T-cell (primary cell): ENCODE measurements at regions not wholly inside any gene's neighbourhood (a gene's known extent, or its start where the extent isn't known, plus 50 kb on each side); places are given as distances from the start of the nearest gene placed in this dataset.
A peak's percentile ranks its signal among the peaks of the same experiment; 100 is the strongest.
"Not testable (repeated sequence)": the region's sequence is repeated elsewhere in the genome, so short reads cannot be mapped to it uniquely, and the experiment has no call there.

Experiments used
- ATAC-seq, 4 experiments: fragments of 200-7000 bp in 3 of 4; fragments of 150-1000 bp in 1 of 4; cut with Tn5 transposase; replicated peaks in 1 of 4; 1 replicate in 3 of 4; 2 replicates in 1 of 4; pipeline ENCODE4 v1.10.0; 2021; ENCODE audit warnings: moderate library complexity in 3 of 4, mild to moderate bottlenecking in 2 of 4, moderate number of reproducible peaks in 1 of 4
- CTCF ChIA-PET, 2 donors: fragments of 300-600 bp; sonication (Branson Sonifier 250); formaldehyde crosslinking; loops; one replicate each; lab custom pipeline; 2022; ENCODE audit warnings: antibody characterized with exemption in 2 of 2; lab: Charles Lee
- POLR2A ChIA-PET, 2 donors: fragments of 300-600 bp; sonication (Branson Sonifier 250); formaldehyde crosslinking; loops; one replicate each; lab custom pipeline; 2022; ENCODE audit warnings: antibody characterized with exemption in 2 of 2; lab: Charles Lee
- DNase-seq, 35 experiments: peaks; one replicate each; pipeline versions ENCODE4 v3.0.0 to v3.0.0-alpha.2; 2013 to 2023
- H3K27ac ChIP-seq: one replicate; pipeline ENCODE4 v1.5.1; 2013; ENCODE audit warnings: low read length
- H3K27me3 ChIP-seq, 2 experiments: replicated peaks in 1 of 2; 1 replicate in 1 of 2; 2 replicates in 1 of 2; pipeline versions ENCODE4 v1.6.1 to v1.7.0; 2013; ENCODE audit warnings: low read length in 1 of 2, mixed read lengths in 1 of 2; ENCODE audit not compliant: control insufficient read depth in 2 of 2, insufficient read depth in 2 of 2; ENCODE audit errors: extremely low read depth in 1 of 2
- H3K36me3 ChIP-seq, 2 donors: 1 replicate in 1 of 2; 2 replicates in 1 of 2; pipeline versions ENCODE4 v1.6.1 to v1.7.0; 2013; ENCODE audit warnings: low read length in 1 of 2; ENCODE audit not compliant: control insufficient read depth in 2 of 2, insufficient read depth in 1 of 2; ENCODE audit errors: extremely low read depth in 1 of 2
- H3K4me1 ChIP-seq, 2 experiments: 1 replicate in 1 of 2; 2 replicates in 1 of 2; pipeline versions ENCODE4 v1.6.1 to v1.7.0; 2013; ENCODE audit warnings: low read length in 2 of 2, mixed read lengths in 1 of 2; ENCODE audit not compliant: insufficient read depth in 2 of 2, control insufficient read depth in 1 of 2; ENCODE audit errors: extremely low read depth in 1 of 2
- H3K4me3 ChIP-seq, 2 donors: 1 replicate in 1 of 2; 2 replicates in 1 of 2; pipeline versions ENCODE4 v1.5.1 to v1.7.0; 2013; ENCODE audit warnings: mild to moderate bottlenecking in 2 of 2, low read length in 1 of 2, moderate library complexity in 1 of 2; ENCODE audit not compliant: control insufficient read depth in 1 of 2; ENCODE audit errors: extremely low read depth in 1 of 2
- H3K9me3 ChIP-seq: 2 replicates; pipeline ENCODE4 v1.7.0; 2013
- H3K27ac Mint-ChIP-seq, 2 donors: one replicate each; pipeline ENCODE4 v1.8.0; 2020 to 2021; ENCODE audit warnings: mild to moderate bottlenecking in 2 of 2, mixed read lengths in 2 of 2
- H3K27me3 Mint-ChIP-seq, 2 donors: one replicate each; pipeline ENCODE4 v1.8.0; 2021 to 2022; ENCODE audit warnings: mixed read lengths in 2 of 2
- H3K36me3 Mint-ChIP-seq: one replicate; pipeline ENCODE4 v1.8.0; 2021; ENCODE audit warnings: mixed read lengths
- H3K4me1 Mint-ChIP-seq, 3 donors: one replicate each; pipeline ENCODE4 v1.8.0; 2020 to 2022; ENCODE audit warnings: mixed read lengths in 3 of 3, mild to moderate bottlenecking in 1 of 3
- H3K4me3 Mint-ChIP-seq, 3 donors: one replicate each; pipeline ENCODE4 v1.8.0; 2020 to 2022; ENCODE audit warnings: mild to moderate bottlenecking in 3 of 3, mixed read lengths in 3 of 3, moderate library complexity in 3 of 3
- H3K9me3 Mint-ChIP-seq, 3 donors: one replicate each; pipeline ENCODE4 v1.8.0; 2020 to 2022; ENCODE audit warnings: mixed read lengths in 3 of 3
- WGBS: methylation state at CpG from one replicate; pipeline ENCODE4 v1.1.5; 2013; ENCODE audit warnings: missing lambda C conversion rate; ENCODE audit not compliant: insufficient coverage; 5-methylcytosine and 5-hydroxymethylcytosine counted together

GRCh38 chr14:105774585-105775348 is 248.4 kb downstream of the TMEM121 start:
- POLR2A ChIA-PET, CTCF ChIA-PET, H3K4me1 ChIP-seq, ATAC-seq, H3K4me3 Mint-ChIP-seq, H3K36me3 Mint-ChIP-seq, H3K27ac Mint-ChIP-seq, DNase-seq, H3K9me3 ChIP-seq, H3K4me3 ChIP-seq, H3K36me3 ChIP-seq, H3K27ac ChIP-seq, H3K27me3 ChIP-seq, H3K4me1 Mint-ChIP-seq: not testable (repeated sequence)
- 81% methylated on average over 14 of the region's 20 CpGs for WGBS
- H3K27me3 Mint-ChIP-seq, result peaks cover 8 to 12% of the 10 kb centered on the region in 2 donors
- H3K9me3 Mint-ChIP-seq, result peaks cover 9 to 25% (median 19%) of the 10 kb centered on the region in 3 donors

- CTCF ChIA-PET, H3K4me3 ChIP-seq, H3K4me1 ChIP-seq, H3K36me3 Mint-ChIP-seq, H3K27me3 ChIP-seq, H3K4me1 Mint-ChIP-seq, H3K9me3 ChIP-seq, POLR2A ChIA-PET, H3K36me3 ChIP-seq, ATAC-seq, DNase-seq, H3K4me3 Mint-ChIP-seq, H3K27ac ChIP-seq, H3K27ac Mint-ChIP-seq: not testable (repeated sequence)
- H3K27me3 Mint-ChIP-seq, result peaks cover 8 to 12% of the 10 kb centered on the region in 2 donors
- WGBS, result 55% methylated on average over 9 of the region's 17 CpGs
- H3K9me3 Mint-ChIP-seq, result peaks cover 11 to 32% (median 24%) of the 10 kb centered on the region in 3 donors
These were observed 249.1 kb downstream of the TMEM121 start for GRCh38 chr14:105775349-105775923.

- H3K27me3 ChIP-seq, H3K9me3 ChIP-seq, CTCF ChIA-PET, H3K4me3 Mint-ChIP-seq, ATAC-seq, H3K4me3 ChIP-seq, H3K36me3 ChIP-seq, POLR2A ChIA-PET, H3K4me1 ChIP-seq, H3K4me1 Mint-ChIP-seq, DNase-seq, H3K36me3 Mint-ChIP-seq, H3K27ac Mint-ChIP-seq, H3K27ac ChIP-seq: not testable (repeated sequence)
- Mint-ChIP-seq H3K9me3 (peaks cover 12 to 39% (median 30%) of the 10 kb centered on the region in 3 donors), H3K27me3 (peaks cover 8 to 12% of the 10 kb centered on the region in 2 donors)
- WGBS, result 87% methylated on average over 4 of the region's 6 CpGs
These were observed 249.7 kb downstream of the TMEM121 start for GRCh38 chr14:105776112-105776511.

DNA sequence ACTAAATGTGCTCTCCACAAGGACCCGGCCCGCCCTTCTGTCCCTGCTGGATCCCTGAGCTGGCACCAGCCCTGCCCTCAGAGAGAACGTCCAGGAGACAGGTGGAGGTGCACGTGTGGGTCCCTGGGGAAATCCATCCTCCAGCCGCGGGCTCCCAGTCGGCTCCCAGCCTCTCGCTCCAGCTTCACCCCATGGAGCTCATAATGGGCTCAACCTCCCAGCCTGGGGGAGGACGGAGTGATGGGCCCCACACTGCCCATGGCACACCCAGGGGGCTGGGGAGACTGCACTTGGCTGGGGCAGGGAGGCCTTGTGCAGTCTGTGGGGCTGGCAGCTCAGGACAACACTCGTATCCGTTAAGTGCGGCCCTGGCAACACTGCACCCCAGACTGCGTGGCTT is 250.5 kb downstream of the TMEM121 start:
- no peak overlapping the region for H3K27ac Mint-ChIP-seq
- H3K4me1 Mint-ChIP-seq, result peaks cover 0 to 2% (median 0%) of the 10 kb centered on the region in 3 donors
- H3K4me3 Mint-ChIP-seq, result no peak overlapping the region
- H3K9me3 ChIP-seq, result no peaks in the 10 kb centered on the region
- no peak overlapping the region for H3K4me3 ChIP-seq
- CTCF ChIA-PET, result no interaction called here
- peaks cover 0 to 7% of the 10 kb centered on the region in 2 experiments for H3K27me3 ChIP-seq
- H3K4me1 ChIP-seq, result no peaks in the 10 kb centered on the region
- no peak for DNase-seq
- POLR2A ChIA-PET, result no interaction called here
- H3K9me3 Mint-ChIP-seq, result peaks cover 16 to 47% (median 35%) of the 10 kb centered on the region in 3 donors
- WGBS, result 90% methylated on average over 8 of the region's 13 CpGs
- H3K36me3 ChIP-seq, result no peaks in the 10 kb centered on the region
- no peak for ATAC-seq
- peaks cover 9% of the 10 kb centered on the region for H3K36me3 Mint-ChIP-seq
- peaks cover 8 to 12% of the 10 kb centered on the region in 2 donors for H3K27me3 Mint-ChIP-seq
- H3K27ac ChIP-seq, result no peak overlapping the region

- DNase-seq, result no peak
- H3K27ac Mint-ChIP-seq, result no peak overlapping the region
- no peaks in the 10 kb centered on the region for H3K4me1 Mint-ChIP-seq
- no peak overlapping the region for H3K4me3 Mint-ChIP-seq
- CTCF ChIA-PET, result no interaction called here
- Histone ChIP-seq H3K36me3 (no peaks in the 10 kb centered on the region), H3K27me3 (peaks cover 0 to 18% of the 10 kb centered on the region in 2 experiments), H3K4me1 (no peaks in the 10 kb centered on the region), H3K27ac (no peak overlapping the region), H3K4me3 (no peak overlapping the region), H3K9me3 (no peaks in the 10 kb centered on the region)
- POLR2A ChIA-PET, result no interaction called here
- WGBS, result 100% methylated on average over 1 of the region's 3 CpGs
- peaks cover 2% of the 10 kb centered on the region for H3K36me3 Mint-ChIP-seq
- peaks cover 16 to 42% (median 28%) of the 10 kb centered on the region in 3 donors for H3K9me3 Mint-ChIP-seq
- no peak for ATAC-seq
- H3K27me3 Mint-ChIP-seq, result peaks cover 12 to 16% of the 10 kb centered on the region in 2 donors
These were observed 257.3 kb downstream of the TMEM121 start for GRCh38 chr14:105783707-105784106.

DNA sequence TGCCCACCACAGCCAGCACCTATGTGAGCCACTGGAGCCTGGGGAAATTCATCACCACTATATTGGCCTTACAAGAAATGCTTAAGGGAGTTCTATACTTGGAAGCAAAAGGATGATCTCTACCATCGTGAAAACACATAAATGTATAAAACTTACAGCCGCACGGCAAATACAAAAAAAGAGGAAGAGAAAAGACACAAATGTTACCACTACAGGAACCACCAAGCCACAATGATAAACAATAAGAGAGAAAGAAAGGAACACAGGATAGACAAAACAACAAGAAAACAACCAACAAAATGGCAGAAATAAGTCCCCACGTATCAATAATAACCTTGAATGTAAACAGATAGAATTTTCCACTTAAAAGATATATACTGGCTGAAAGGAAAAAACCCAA is 267.5 kb downstream of the TMEM121 start:
- Mint-ChIP-seq H3K36me3 (no peaks in the 10 kb centered on the region), H3K27ac (peak overlapping the region in 1 of 2 donors; percentile 13), H3K27me3 (peaks cover 36 to 56% of the 10 kb centered on the region in 2 donors), H3K4me1 (peaks cover 0 to 2% (median 0%) of the 10 kb centered on the region in 3 donors), H3K9me3 (peaks cover 0 to 12% (median 0%) of the 10 kb centered on the region in 3 donors), H3K4me3 (no peak overlapping the region)
- ATAC-seq (no peak), DNase-seq (no peak)
- Histone ChIP-seq H3K36me3 (no peaks in the 10 kb centered on the region), H3K9me3 (no peaks in the 10 kb centered on the region), H3K27ac (no peak overlapping the region), H3K27me3 (peaks cover 0 to 31% of the 10 kb centered on the region in 2 experiments), H3K4me3 (no peak overlapping the region), H3K4me1 (no peaks in the 10 kb centered on the region)
- POLR2A ChIA-PET, result no interaction called here
- no CpG with 5 or more reads among the region's 4 CpGs for WGBS
- CTCF ChIA-PET, result no interaction called here
